SU-DHL-6 (cell line): ENCODE measurements at regions not wholly inside any gene's neighbourhood (a gene's known extent, or its start where the extent isn't known, plus 50 kb on each side); places are given as distances from the start of the nearest gene placed in this dataset.

Experiments used
- H2AFZ ChIP-seq: fragments of 200-600 bp; sonication (generic); 2 replicates; pipeline ENCODE4 v1.6.1; 2014; ENCODE audit warnings: low read depth, mild to moderate bottlenecking, moderate library complexity, mixed read lengths, antibody characterized with exemption, low read length; ENCODE audit not compliant: severe bottlenecking
- H3F3A ChIP-seq: fragments of 200-600 bp; shearing (Covaris generic); 2 replicates; pipeline ENCODE4 v1.6.0; 2016; ENCODE audit warnings: antibody characterized with exemption, mild to moderate bottlenecking; ENCODE audit not compliant: insufficient read depth
- H3K27ac ChIP-seq: fragments of 200-600 bp; sonication (generic); 2 replicates; pipeline ENCODE4 v1.5.1; 2016; ENCODE audit warnings: low read depth, mild to moderate bottlenecking, low read length, moderate library complexity, mixed read lengths
- H3K27me3 ChIP-seq: fragments of 200-600 bp; sonication (generic), shearing (Covaris generic); 2 replicates; pipeline ENCODE4 v1.6.0; 2014; ENCODE audit warnings: mild to moderate bottlenecking, low read length
- H3K36me3 ChIP-seq: fragments of 200-600 bp; sonication (generic); 2 replicates; pipeline ENCODE4 v1.6.1; 2014; ENCODE audit warnings: mild to moderate bottlenecking, low read length, mixed read lengths
- H3K4me2 ChIP-seq: fragments of 300-600, 200-600 bp; shearing (Covaris generic), sonication (generic); 2 replicates; pipeline ENCODE4 v1.6.0; 2014; ENCODE audit warnings: low read length, low read depth, mild to moderate bottlenecking; ENCODE audit not compliant: poor library complexity, severe bottlenecking
- H3K4me3 ChIP-seq: fragments of 200-600 bp; sonication (generic); 2 replicates; pipeline ENCODE4 v1.5.1; 2014; ENCODE audit warnings: antibody characterized with exemption, low read length, mild to moderate bottlenecking, mixed read lengths; ENCODE audit not compliant: insufficient read depth, poor library complexity, severe bottlenecking
- H3K79me2 ChIP-seq: fragments of 200-600 bp; sonication (generic); 2 replicates; pipeline ENCODE4 v1.6.1; 2014; ENCODE audit warnings: mild to moderate bottlenecking, low read length, moderate library complexity; ENCODE audit not compliant: insufficient read depth
- H3K9ac ChIP-seq: fragments of 200-600 bp; sonication (generic); 2 replicates; pipeline ENCODE4 v1.7.0; 2014; ENCODE audit warnings: mild to moderate bottlenecking, low read length
- H3K9me2 ChIP-seq: fragments of 200-600 bp; sonication (generic); replicated peaks from 2 replicates; pipeline ENCODE4 v1.6.1; 2014; ENCODE audit warnings: low read length; ENCODE audit not compliant: insufficient read depth
- H3K9me3 ChIP-seq: fragments of 200-600 bp; sonication (generic); 2 replicates; pipeline ENCODE4 v1.6.1; 2014; ENCODE audit warnings: low read length, mixed read lengths; ENCODE audit not compliant: insufficient read depth
- H4K20me1 ChIP-seq: fragments of 200-600 bp; sonication (generic); 2 replicates; pipeline ENCODE4 v1.6.1; 2014; ENCODE audit warnings: low read depth, mild to moderate bottlenecking, antibody characterized with exemption, low read length, moderate library complexity, mixed read lengths
- CTCF ChIP-seq: fragments of 200-600 bp; sonication (generic); IDR thresholded peaks from one replicate; pipeline ENCODE4 v1.5.1; 2017; ENCODE audit warnings: antibody characterized with exemption, mild to moderate bottlenecking, low read length, moderate library complexity; ENCODE audit not compliant: insufficient read depth, poor library complexity, severe bottlenecking
- EZH2phosphoT487 ChIP-seq: fragments of 200-600 bp; sonication (generic), shearing (Covaris generic); conservative IDR thresholded peaks from 2 replicates; pipeline ENCODE4 v1.6.1; 2018; ENCODE audit warnings: mild to moderate bottlenecking, antibody characterized with exemption, low read length, moderate library complexity, mixed read lengths

GRCh38 chr13:73278186-73278585 lies 219.4 kb downstream of the KLF5 start:
- Histone ChIP-seq H4K20me1 (no peaks in the 10 kb centered on the region), H3K9ac (no peak overlapping the region), H3F3A (no peaks in the 10 kb centered on the region), H3K36me3 (no peaks in the 10 kb centered on the region), H3K27ac (no peak overlapping the region), H3K79me2 (no peaks in the 10 kb centered on the region), H2AFZ (no peak overlapping the region), H3K9me2 (no peaks in the 10 kb centered on the region), H3K27me3 (no peaks in the 10 kb centered on the region), H3K4me3 (no peak overlapping the region), H3K4me2 (no peak overlapping the region), H3K9me3 (no peaks in the 10 kb centered on the region)
- TF ChIP-seq CTCF = no peak
- TF ChIP-seq EZH2phosphoT487 = no peak

- Histone ChIP-seq H3K9me2 (no peaks in the 10 kb centered on the region), H3K4me3 (no peak overlapping the region), H3K79me2 (no peaks in the 10 kb centered on the region), H3K27ac (no peak overlapping the region), H3K9ac (no peak overlapping the region), H4K20me1 (no peaks in the 10 kb centered on the region), H3K9me3 (no peaks in the 10 kb centered on the region), H2AFZ (no peak overlapping the region), H3K27me3 (no peaks in the 10 kb centered on the region), H3K4me2 (no peak overlapping the region), H3F3A (no peaks in the 10 kb centered on the region), H3K36me3 (no peaks in the 10 kb centered on the region)
- TF ChIP-seq EZH2phosphoT487 = no peak
- TF ChIP-seq CTCF = no peak
Measured at GRCh38 chr13:73275163-73275562, 216.4 kb downstream of the KLF5 start.

GRCh38 chr13:73274147-73274546 lies 215.3 kb downstream of the KLF5 start:
- Histone ChIP-seq H4K20me1 (no peaks in the 10 kb centered on the region), H3K27ac (no peak overlapping the region), H3F3A (no peaks in the 10 kb centered on the region), H3K79me2 (no peaks in the 10 kb centered on the region), H3K4me3 (no peak overlapping the region), H3K9me3 (no peaks in the 10 kb centered on the region), H3K4me2 (no peak overlapping the region), H3K27me3 (no peaks in the 10 kb centered on the region), H2AFZ (no peak overlapping the region), H3K9ac (no peak overlapping the region), H3K36me3 (no peaks in the 10 kb centered on the region), H3K9me2 (no peaks in the 10 kb centered on the region)
- TF ChIP-seq EZH2phosphoT487 (no peak), CTCF (no peak)
